ENCODE measurements at regions not wholly inside any gene's neighbourhood (a gene's known extent, or its start where the extent isn't known, plus 50 kb on each side); places are given as distances from the start of the nearest gene placed in this dataset.
"Not testable (repeated sequence)": the region's sequence is repeated elsewhere in the genome, so short reads cannot be mapped to it uniquely, and the experiment has no call there.

DNA sequence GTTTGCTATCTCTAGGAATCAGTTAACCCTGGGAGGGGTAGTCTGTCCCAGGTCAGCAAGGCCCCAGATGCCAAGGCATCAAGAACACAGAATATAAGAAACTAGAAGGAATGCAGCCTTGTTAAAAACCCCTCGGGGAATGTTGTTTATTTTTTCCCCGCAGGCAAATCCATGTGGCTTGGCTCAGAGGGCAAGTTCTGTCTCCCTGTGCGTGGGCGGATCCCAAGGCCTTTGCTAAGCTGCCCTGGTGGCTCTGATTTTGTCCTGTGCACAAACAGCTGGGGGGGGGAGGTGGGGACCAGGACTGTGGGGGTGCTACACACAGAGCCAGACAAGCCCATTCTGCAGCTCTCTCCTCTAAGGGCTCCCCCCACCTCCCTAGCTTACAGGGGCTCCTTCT is 776.8 kb upstream of the TPTE start:
- 55% methylated on average over 4 of the region's 4 CpGs for WGBS
- not testable (repeated sequence) for H3K4me1 ChIP-seq (ENCODE audit: control insufficient read depth in 4 of 4, insufficient read depth in 4 of 4, low read length in 3 of 4); H3K4me3 ChIP-seq (ENCODE audit: low read depth in 1 of 3, low read length in 3 of 3); H3K27ac ChIP-seq (ENCODE audit: low read depth in 1 of 2, low read length in 2 of 2); H3K27me3 ChIP-seq (ENCODE audit: control insufficient read depth in 4 of 4, insufficient read depth in 4 of 4, low read length in 3 of 4); DNase-seq (ENCODE audit: low spot score); H3K9me3 ChIP-seq (ENCODE audit: control insufficient read depth in 4 of 4, low read length in 3 of 4); H3K9ac ChIP-seq (ENCODE audit: low read depth in 1 of 2, low read length in 2 of 2); H3K36me3 ChIP-seq (ENCODE audit: control insufficient read depth in 4 of 4, insufficient read depth in 3 of 4, low read depth in 1 of 4, low read length in 3 of 4)

DNA sequence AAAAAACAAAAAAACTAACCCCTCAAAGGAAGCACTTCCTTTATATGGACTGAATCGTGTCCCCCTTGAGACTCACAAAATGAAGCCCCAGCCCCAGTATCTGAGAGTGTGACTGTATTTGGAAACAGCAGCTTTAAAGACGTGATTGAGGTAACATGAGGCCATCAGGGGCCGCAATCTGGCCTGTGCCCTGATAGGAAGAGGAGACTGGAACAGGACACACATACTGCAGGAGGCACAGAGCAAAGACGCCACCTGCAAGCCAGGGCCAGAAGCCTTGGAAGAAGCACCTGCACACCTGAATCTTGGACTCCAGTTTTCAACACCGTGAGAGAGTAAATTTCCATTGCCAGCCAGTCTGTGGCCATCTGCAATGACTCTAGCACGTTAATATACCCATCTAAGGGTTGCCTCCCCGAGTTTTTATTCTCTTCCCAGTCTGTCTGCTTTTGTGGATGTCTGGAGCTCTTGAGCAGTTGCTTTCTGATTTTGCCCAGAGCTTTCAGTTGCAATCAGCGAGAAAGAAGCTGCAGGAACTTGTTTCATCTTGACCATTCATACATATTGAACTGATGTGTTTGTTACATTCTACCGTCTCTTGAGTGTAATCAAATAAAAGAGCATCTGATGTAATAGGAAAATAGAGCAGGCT is 775.8 kb upstream of the TPTE start:
- H3K27me3 ChIP-seq (ENCODE audit: control insufficient read depth in 4 of 4, insufficient read depth in 4 of 4, low read length in 3 of 4); H3K9ac ChIP-seq (ENCODE audit: low read depth in 1 of 2, low read length in 2 of 2); H3K36me3 ChIP-seq (ENCODE audit: control insufficient read depth in 4 of 4, insufficient read depth in 3 of 4, low read depth in 1 of 4, low read length in 3 of 4); DNase-seq (ENCODE audit: low spot score); H3K4me3 ChIP-seq (ENCODE audit: low read depth in 1 of 3, low read length in 3 of 3); H3K4me1 ChIP-seq (ENCODE audit: control insufficient read depth in 4 of 4, insufficient read depth in 4 of 4, low read length in 3 of 4); H3K27ac ChIP-seq (ENCODE audit: low read depth in 1 of 2, low read length in 2 of 2); H3K9me3 ChIP-seq (ENCODE audit: control insufficient read depth in 4 of 4, low read length in 3 of 4): not testable (repeated sequence)
- WGBS: 43% methylated on average over 9 of the region's 9 CpGs

DNA sequence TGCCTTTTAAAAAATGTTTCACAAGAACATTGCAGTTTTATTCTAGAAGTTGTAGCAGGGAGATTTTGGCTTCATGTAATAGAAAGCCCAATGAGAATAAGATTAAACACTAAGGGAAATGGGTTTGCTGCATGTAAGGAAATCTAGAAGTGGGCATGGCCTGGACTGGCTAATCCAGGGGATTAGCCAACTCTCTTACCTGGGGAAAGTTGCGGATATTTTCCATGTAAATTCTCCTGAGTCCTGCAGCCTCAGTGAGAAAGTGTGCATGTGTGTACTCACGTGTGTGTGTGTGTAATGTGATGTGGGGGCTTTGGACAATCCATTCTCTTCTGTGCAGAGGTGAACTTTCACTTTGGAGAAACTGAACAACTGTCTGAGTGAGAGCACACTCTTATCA is 775.1 kb upstream of the TPTE start:
- not testable (repeated sequence) for H3K9me3 ChIP-seq (ENCODE audit: control insufficient read depth in 4 of 4, low read length in 3 of 4); DNase-seq (ENCODE audit: low spot score)
- WGBS: 33% methylated on average over 2 of the region's 2 CpGs

DNA sequence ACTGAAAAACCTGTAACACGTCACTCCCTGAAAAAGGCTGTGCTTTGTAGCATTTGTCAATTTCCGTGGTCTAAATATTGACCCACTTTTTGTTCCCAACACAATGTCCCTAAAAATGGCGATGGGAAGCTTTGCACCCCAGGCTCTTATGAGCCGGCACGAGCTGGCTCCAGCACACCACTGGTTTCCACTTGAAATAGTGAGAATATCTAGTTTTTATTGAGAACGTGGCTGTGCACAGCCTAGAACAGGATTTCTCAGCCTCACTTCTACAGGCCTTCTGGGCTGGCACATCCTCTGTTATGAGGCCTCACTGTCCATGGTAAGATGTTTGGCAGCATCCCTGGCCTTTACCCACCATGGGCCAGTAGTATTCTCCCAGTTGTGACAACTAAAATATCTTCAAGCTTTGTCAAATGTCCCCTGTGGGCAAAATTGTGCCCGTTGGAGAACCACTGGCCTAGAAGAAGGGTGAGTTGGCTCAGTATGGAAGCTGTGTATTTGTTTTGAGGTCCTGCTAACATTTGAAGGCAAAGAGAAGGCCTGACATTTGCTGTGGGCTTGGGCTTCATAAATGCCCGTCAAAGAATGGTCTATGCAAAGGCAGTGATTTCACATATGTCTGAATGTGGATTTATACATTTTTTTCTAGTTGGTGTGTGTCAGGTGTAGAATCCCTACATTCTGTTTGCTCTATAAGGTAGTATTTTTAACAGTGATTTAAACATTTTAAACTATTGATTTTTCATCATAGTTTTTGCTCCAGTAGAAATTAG is 774.4 kb upstream of the TPTE start:
- not testable (repeated sequence) for DNase-seq (ENCODE audit: low spot score); H3K9ac ChIP-seq (ENCODE audit: low read depth in 1 of 2, low read length in 2 of 2); H3K4me3 ChIP-seq (ENCODE audit: low read depth in 1 of 3, low read length in 3 of 3); H3K27ac ChIP-seq (ENCODE audit: low read depth in 1 of 2, low read length in 2 of 2); H3K27me3 ChIP-seq (ENCODE audit: control insufficient read depth in 4 of 4, insufficient read depth in 4 of 4, low read length in 3 of 4); H3K4me1 ChIP-seq (ENCODE audit: control insufficient read depth in 4 of 4, insufficient read depth in 4 of 4, low read length in 3 of 4); H3K36me3 ChIP-seq (ENCODE audit: control insufficient read depth in 4 of 4, insufficient read depth in 3 of 4, low read depth in 1 of 4, low read length in 3 of 4); H3K9me3 ChIP-seq (ENCODE audit: control insufficient read depth in 4 of 4, low read length in 3 of 4)
- WGBS: 46% methylated on average over 7 of the region's 8 CpGs

More for the DNA sequence above, 775.1 kb upstream of the TPTE start:
- H3K36me3 ChIP-seq (ENCODE audit: control insufficient read depth in 4 of 4, insufficient read depth in 3 of 4, low read depth in 1 of 4, low read length in 3 of 4); H3K27me3 ChIP-seq (ENCODE audit: control insufficient read depth in 4 of 4, insufficient read depth in 4 of 4, low read length in 3 of 4); H3K4me3 ChIP-seq (ENCODE audit: low read depth in 1 of 3, low read length in 3 of 3); H3K4me1 ChIP-seq (ENCODE audit: control insufficient read depth in 4 of 4, insufficient read depth in 4 of 4, low read length in 3 of 4); H3K27ac ChIP-seq (ENCODE audit: low read depth in 1 of 2, low read length in 2 of 2); H3K9ac ChIP-seq (ENCODE audit: low read depth in 1 of 2, low read length in 2 of 2): not testable (repeated sequence)

DNA sequence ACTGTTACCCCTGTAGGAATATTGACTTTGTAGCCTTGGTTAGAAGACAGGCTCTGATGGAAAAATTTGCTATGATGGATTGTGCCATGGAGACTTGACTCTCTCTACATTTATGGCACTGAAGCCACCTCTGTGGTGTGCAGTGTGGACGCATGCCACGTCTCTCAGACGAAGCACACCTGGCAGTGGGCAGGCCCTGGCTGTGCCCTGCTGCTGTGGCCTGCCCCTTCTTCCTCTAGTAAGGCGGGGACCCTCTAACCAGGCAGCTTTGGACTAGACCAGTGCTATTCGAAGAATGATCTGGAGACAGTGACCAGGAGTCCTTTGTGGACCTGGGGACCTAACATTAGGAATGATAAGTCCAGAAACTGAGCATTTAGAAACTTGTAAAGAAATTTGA is 773.5 kb upstream of the TPTE start:
- not testable (repeated sequence) for DNase-seq (ENCODE audit: low spot score); H3K9ac ChIP-seq (ENCODE audit: low read depth in 1 of 2, low read length in 2 of 2)
- WGBS: 52% methylated on average over 5 of the region's 5 CpGs

DNA sequence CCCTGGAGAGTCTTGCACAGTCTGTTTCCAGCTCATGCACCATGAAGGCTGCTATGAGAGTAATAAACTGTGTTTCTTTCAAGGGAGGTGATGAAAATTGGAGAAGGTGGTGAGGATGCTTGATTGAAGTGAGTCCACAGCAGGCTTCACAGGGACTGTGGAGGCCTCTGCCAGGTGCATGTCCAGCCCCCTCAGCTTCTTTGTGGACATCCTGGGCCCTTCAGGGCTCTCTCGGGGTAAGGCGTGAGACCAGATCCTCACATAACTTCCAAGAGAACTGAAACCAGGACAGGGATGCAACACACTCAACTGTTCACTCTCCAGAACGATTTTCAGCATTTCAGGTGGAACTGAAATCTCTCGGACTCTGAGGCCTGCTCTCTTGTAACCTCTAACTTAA is 772.9 kb upstream of the TPTE start:
- H3K36me3 ChIP-seq (ENCODE audit: control insufficient read depth in 4 of 4, insufficient read depth in 3 of 4, low read depth in 1 of 4, low read length in 3 of 4); H3K4me1 ChIP-seq (ENCODE audit: control insufficient read depth in 4 of 4, insufficient read depth in 4 of 4, low read length in 3 of 4); H3K27me3 ChIP-seq (ENCODE audit: control insufficient read depth in 4 of 4, insufficient read depth in 4 of 4, low read length in 3 of 4); H3K9ac ChIP-seq (ENCODE audit: low read depth in 1 of 2, low read length in 2 of 2); H3K9me3 ChIP-seq (ENCODE audit: control insufficient read depth in 4 of 4, low read length in 3 of 4); DNase-seq (ENCODE audit: low spot score); H3K27ac ChIP-seq (ENCODE audit: low read depth in 1 of 2, low read length in 2 of 2); H3K4me3 ChIP-seq (ENCODE audit: low read depth in 1 of 3, low read length in 3 of 3): not testable (repeated sequence)
- WGBS: 48% methylated on average over 4 of the region's 4 CpGs

More for the DNA sequence above, 773.5 kb upstream of the TPTE start:
- not testable (repeated sequence) for H3K27me3 ChIP-seq (ENCODE audit: control insufficient read depth in 4 of 4, insufficient read depth in 4 of 4, low read length in 3 of 4); H3K36me3 ChIP-seq (ENCODE audit: control insufficient read depth in 4 of 4, insufficient read depth in 3 of 4, low read depth in 1 of 4, low read length in 3 of 4); H3K4me3 ChIP-seq (ENCODE audit: low read depth in 1 of 3, low read length in 3 of 3); H3K9me3 ChIP-seq (ENCODE audit: control insufficient read depth in 4 of 4, low read length in 3 of 4); H3K27ac ChIP-seq (ENCODE audit: low read depth in 1 of 2, low read length in 2 of 2); H3K4me1 ChIP-seq (ENCODE audit: control insufficient read depth in 4 of 4, insufficient read depth in 4 of 4, low read length in 3 of 4)

DNA sequence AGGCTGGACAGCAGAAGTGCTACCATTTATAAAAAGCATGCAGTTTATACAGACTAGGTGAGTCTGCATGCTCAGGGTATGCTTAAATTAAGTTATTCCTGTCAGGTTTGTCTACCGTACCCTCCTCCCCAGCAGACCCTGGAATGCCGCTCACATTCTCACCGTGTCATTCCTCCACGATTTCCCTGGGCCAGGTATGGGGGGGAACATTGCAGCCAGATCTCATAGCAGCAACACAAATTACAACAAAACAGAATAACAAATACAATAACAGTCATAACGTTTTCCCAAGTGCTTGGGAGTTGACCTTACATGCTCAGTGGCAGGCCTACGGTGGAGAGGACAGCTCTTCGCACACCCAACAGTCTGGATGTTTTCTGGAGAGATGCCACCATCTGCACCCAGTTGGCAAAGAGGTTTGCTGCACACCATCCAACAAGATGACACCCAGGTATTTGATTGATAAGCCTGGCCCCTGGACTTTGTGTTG is 771.6 kb upstream of the TPTE start:
- not testable (repeated sequence) for DNase-seq (ENCODE audit: low spot score); H3K27ac ChIP-seq (ENCODE audit: low read depth in 1 of 2, low read length in 2 of 2); H3K4me1 ChIP-seq (ENCODE audit: control insufficient read depth in 4 of 4, insufficient read depth in 4 of 4, low read length in 3 of 4); H3K36me3 ChIP-seq (ENCODE audit: control insufficient read depth in 4 of 4, insufficient read depth in 3 of 4, low read depth in 1 of 4, low read length in 3 of 4); H3K27me3 ChIP-seq (ENCODE audit: control insufficient read depth in 4 of 4, insufficient read depth in 4 of 4, low read length in 3 of 4); H3K9ac ChIP-seq (ENCODE audit: low read depth in 1 of 2, low read length in 2 of 2); H3K9me3 ChIP-seq (ENCODE audit: control insufficient read depth in 4 of 4, low read length in 3 of 4); H3K4me3 ChIP-seq (ENCODE audit: low read depth in 1 of 3, low read length in 3 of 3)
- 67% methylated on average over 7 of the region's 7 CpGs for WGBS
